Muscle layer of colon (tissue), 2 donors: ENCODE measurements at regions not wholly inside any gene's neighbourhood (a gene's known extent, or its start where the extent isn't known, plus 50 kb on each side); places are given as distances from the start of the nearest gene placed in this dataset.
A peak's percentile ranks its signal among the peaks of the same experiment; 100 is the strongest.

Experiments
- H3K27ac ChIP-seq: one replicate; pipeline ENCODE4 v1.7.0; 2013; ENCODE audit warnings: low read depth, mild to moderate bottlenecking, low read length, moderate library complexity
- H3K27me3 ChIP-seq, 2 donors: one replicate each; pipeline ENCODE4 v1.7.0; 2013; ENCODE audit warnings: low read length in 2 of 2, mild to moderate bottlenecking in 2 of 2; ENCODE audit not compliant: insufficient read depth in 2 of 2, control insufficient read depth in 1 of 2
- H3K36me3 ChIP-seq: one replicate; pipeline ENCODE4 v1.7.0; 2013; ENCODE audit warnings: mild to moderate bottlenecking, low read length; ENCODE audit not compliant: insufficient read depth
- H3K4me1 ChIP-seq: one replicate; pipeline ENCODE4 v1.7.0; 2013; ENCODE audit warnings: mild to moderate bottlenecking, low read length; ENCODE audit not compliant: insufficient read depth
- H3K4me3 ChIP-seq, 2 donors: one replicate each; pipeline ENCODE4 v1.7.0; 2013; ENCODE audit warnings: low read length in 2 of 2, low read depth in 1 of 2, mild to moderate bottlenecking in 1 of 2, moderate library complexity in 1 of 2
- H3K9ac ChIP-seq: one replicate; pipeline ENCODE4 v1.7.0; 2013; ENCODE audit warnings: low read length
- H3K9me3 ChIP-seq: one replicate; pipeline ENCODE4 v1.7.0; 2013; ENCODE audit warnings: mild to moderate bottlenecking, low read length
- donor health status: abdominal sarcoma.
- donor health status: Adenocarcinoma of cecum.

DNA sequence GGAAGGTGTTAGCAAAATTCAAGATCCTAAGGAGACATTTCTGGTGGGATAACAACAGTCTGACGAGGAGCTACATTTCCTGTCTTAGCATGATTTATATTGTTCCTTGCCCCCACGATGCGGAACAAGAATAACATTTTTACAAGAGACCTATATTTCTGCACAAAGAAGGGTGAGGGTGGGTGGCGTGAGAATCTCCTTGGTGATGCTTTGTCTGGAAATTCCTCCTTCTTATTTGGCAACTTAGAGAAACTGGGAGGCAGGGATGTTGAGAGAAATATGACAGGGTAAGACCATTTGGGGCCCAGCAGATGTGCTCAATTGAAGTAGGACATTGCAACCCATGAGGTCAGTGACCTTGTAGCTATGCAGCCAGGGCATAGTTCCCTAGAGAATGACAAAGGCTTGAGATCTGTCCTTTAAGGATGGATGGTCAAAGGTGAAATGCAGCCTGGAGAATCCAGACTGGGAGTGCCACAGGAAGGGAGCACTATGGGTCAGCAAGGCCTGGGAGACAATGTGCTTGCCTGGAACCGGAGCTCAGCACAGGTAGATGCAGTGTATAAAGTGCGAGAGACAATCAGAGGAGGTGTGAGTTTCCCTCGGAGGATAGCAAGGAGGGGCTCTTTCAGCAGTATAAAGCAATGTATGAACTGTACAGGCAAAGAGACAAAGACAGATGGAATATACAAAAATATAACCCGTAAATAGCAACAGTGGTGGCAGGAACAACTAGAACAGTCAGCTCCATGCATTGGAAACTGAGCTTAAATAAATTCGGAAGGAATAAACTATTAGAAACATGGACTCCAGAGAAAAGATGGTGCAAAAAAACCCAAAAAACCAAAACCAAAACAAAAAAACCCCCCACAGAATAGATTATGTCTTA lies 317.6 kb upstream of the TBL1XR1 start:
- Histone ChIP-seq H3K4me3 (no peak overlapping the region), H3K9ac (no peak overlapping the region), H3K36me3 (no peaks in the 10 kb centered on the region), H3K27ac (peak overlapping the region; percentile 38), H3K4me1 (peaks cover 46% of the 10 kb centered on the region), H3K9me3 (no peaks in the 10 kb centered on the region), H3K27me3 (no peaks in the 10 kb centered on the region)

- H3K36me3 ChIP-seq = no peaks in the 10 kb centered on the region
- no peak overlapping the region for H3K27ac ChIP-seq
- no peaks in the 10 kb centered on the region for H3K9me3 ChIP-seq
- no peak overlapping the region for H3K4me3 ChIP-seq
- H3K27me3 ChIP-seq = no peaks in the 10 kb centered on the region
- no peak overlapping the region for H3K9ac ChIP-seq
- H3K4me1 ChIP-seq = peaks cover 46% of the 10 kb centered on the region
Measured at GRCh38 chr3:177515786-177516157, 318.5 kb upstream of the TBL1XR1 start.

- no peaks in the 10 kb centered on the region for H3K9me3 ChIP-seq
- H3K27me3 ChIP-seq = no peaks in the 10 kb centered on the region
- H3K36me3 ChIP-seq = no peaks in the 10 kb centered on the region
- H3K4me3 ChIP-seq = no peak overlapping the region
- no peak overlapping the region for H3K9ac ChIP-seq
- no peak overlapping the region for H3K27ac ChIP-seq
- peaks cover 46% of the 10 kb centered on the region for H3K4me1 ChIP-seq
Measured at GRCh38 chr3:177516158-177517011, 319.1 kb upstream of the TBL1XR1 start.

DNA sequence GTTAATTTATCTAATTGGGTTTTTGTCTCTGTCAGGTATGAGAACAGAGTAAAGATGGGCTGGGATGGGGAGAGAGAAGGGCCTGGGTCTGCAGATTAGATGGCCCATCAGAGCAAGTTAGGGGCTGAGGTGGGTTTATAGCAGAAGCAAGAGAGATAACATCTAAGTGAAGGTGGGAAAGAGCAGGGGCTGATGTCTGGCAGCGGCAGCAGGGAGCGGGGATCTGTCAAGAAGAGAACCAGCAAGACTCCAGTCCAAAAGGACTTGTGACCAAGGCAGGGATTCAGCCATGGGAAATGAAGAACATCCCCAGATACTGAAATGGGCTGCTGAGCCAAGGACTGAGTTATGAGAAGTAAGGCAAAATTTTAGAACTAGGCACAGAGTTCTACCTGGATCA lies 320.6 kb upstream of the TBL1XR1 start:
- H3K27me3 ChIP-seq = no peaks in the 10 kb centered on the region
- H3K9ac ChIP-seq = no peak overlapping the region
- no peak overlapping the region for H3K4me3 ChIP-seq
- H3K9me3 ChIP-seq = no peaks in the 10 kb centered on the region
- no peaks in the 10 kb centered on the region for H3K36me3 ChIP-seq
- H3K27ac ChIP-seq = no peak overlapping the region
- peaks cover 45% of the 10 kb centered on the region for H3K4me1 ChIP-seq

DNA sequence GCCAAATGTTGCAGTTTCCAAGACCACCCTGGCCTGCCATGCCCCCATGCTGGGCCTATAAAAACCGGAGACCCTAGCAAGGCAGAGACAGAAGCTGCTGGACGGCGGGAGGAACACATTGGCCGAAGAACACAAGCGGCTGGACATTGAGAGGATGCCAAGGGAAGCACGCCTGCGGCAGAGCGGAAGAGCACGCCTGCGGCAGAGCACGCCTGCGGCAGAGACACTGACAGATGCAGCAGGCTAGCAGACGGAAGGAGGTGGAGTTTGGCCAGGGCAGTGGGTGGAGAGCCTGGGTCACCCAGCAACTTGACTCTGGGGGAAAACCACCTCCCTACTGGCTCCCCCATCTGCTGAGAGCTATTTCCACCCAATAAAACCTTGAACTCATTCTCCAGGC lies 322.3 kb upstream of the TBL1XR1 start:
- Histone ChIP-seq H3K9me3 (no peaks in the 10 kb centered on the region), H3K4me3 (no peak overlapping the region), H3K9ac (no peak overlapping the region)

DNA sequence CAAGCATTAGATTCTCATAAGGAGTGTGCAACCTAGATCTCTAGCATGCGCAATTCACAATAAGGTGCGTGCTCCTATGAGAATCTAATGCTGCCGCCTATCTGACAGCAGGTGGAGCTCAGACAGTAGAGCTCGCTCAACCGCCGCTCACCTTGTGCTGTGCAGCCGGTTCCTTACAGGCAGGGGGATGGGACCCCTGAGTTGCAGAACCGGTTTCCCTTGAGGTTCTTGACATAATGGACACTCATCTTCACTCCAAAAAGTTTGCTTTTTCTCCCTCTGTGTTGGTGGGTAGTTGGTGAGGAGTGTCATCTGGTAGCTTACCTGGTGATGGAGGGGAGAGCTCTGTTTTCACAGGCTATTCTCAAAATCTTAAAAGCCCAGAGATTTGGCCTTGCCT lies 324.0 kb upstream of the TBL1XR1 start:
- Histone ChIP-seq H3K27me3 (no peaks in the 10 kb centered on the region), H3K4me1 (peaks cover 17% of the 10 kb centered on the region), H3K9ac (no peak overlapping the region), H3K36me3 (no peaks in the 10 kb centered on the region), H3K27ac (no peak overlapping the region), H3K9me3 (no peaks in the 10 kb centered on the region), H3K4me3 (no peak overlapping the region)

More for the DNA sequence above, 322.3 kb upstream of the TBL1XR1 start:
- no peaks in the 10 kb centered on the region for H3K27me3 ChIP-seq
- peaks cover 29% of the 10 kb centered on the region for H3K4me1 ChIP-seq
- no peaks in the 10 kb centered on the region for H3K36me3 ChIP-seq
- no peak overlapping the region for H3K27ac ChIP-seq

DNA sequence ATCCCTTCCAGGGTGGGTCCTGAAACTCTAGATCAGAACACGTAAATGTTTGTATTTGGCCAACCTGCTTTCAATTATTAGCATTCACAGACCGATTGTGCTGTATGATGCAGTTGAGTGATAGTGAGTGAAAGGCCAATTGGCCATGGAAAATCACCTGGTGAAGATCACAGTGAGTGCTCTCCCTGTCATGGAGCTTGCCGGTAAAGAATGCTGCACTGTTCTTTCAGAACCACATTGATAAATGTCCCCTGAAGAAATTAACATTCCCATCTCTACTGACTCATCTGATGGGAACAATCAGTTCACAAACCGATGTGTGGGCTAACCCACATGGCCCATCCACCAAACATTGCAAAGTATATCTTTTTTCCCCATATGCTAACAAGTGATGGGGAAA lies 324.8 kb upstream of the TBL1XR1 start:
- peaks cover 15% of the 10 kb centered on the region for H3K4me1 ChIP-seq
- H3K9me3 ChIP-seq = no peaks in the 10 kb centered on the region
- no peaks in the 10 kb centered on the region for H3K27me3 ChIP-seq
- H3K27ac ChIP-seq = no peak overlapping the region
- H3K36me3 ChIP-seq = no peaks in the 10 kb centered on the region
- H3K9ac ChIP-seq = no peak overlapping the region
- H3K4me3 ChIP-seq = no peak overlapping the region

DNA sequence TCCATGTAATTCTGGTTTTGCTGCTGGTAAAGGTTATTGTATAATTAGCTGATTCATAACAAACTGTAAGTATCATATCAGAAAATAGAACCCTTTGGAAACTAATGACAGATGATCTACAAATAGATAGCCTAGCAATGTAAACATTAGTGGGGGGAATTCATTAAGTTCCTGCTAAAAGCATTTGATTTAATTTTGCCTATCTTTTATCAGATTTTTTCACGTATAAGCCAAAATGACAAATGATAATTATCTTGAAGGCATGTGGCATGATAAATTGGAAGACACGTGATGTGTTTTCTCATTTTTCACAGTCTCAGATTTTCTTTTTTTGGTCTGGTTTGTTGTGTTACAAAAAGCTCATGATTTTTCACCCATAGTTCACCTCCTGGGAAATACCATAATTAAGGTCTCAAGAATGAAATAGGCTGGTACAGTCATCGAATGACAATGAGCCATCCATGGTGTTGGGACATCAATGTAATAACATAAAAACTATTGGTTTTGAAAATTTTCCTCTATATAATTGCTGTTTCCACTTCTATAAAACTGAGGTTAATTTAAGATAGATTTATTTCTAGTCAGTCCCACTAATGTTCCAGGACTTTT lies 325.9 kb upstream of the TBL1XR1 start:
- no peak overlapping the region for H3K9ac ChIP-seq
- H3K27ac ChIP-seq = no peak overlapping the region
- H3K9me3 ChIP-seq = peaks cover 3% of the 10 kb centered on the region
- no peak overlapping the region for H3K4me3 ChIP-seq
- no peaks in the 10 kb centered on the region for H3K27me3 ChIP-seq
- peaks cover 19% of the 10 kb centered on the region for H3K4me1 ChIP-seq
- H3K36me3 ChIP-seq = no peaks in the 10 kb centered on the region

- no peak overlapping the region for H3K27ac ChIP-seq
- H3K4me1 ChIP-seq = peaks cover 19% of the 10 kb centered on the region
- H3K9ac ChIP-seq = no peak overlapping the region
- H3K36me3 ChIP-seq = no peaks in the 10 kb centered on the region
- H3K9me3 ChIP-seq = peaks cover 3% of the 10 kb centered on the region
- H3K4me3 ChIP-seq = no peak overlapping the region
- H3K27me3 ChIP-seq = no peaks in the 10 kb centered on the region
Measured at GRCh38 chr3:177523872-177524438, 326.7 kb upstream of the TBL1XR1 start.

DNA sequence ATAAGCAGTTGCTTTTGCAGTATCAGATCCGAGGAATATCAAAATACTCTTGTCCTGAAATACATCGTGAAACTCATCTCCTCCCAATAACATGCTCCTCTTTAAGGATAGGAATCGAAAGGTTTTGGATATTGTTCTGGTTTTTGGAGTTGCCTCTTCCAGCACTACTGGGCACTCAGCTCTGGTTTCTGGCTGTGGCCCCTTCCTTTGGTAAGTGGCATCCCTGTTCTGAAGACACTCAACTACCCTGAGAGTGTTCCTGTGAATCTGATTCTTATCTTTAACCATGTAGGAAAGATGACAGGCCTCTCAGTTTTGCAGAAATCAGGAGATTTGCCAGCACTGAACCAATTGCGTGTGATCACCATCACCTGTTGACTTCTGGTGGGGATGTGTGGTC lies 327.5 kb upstream of the TBL1XR1 start:
- no peaks in the 10 kb centered on the region for H3K36me3 ChIP-seq
- no peak overlapping the region for H3K27ac ChIP-seq

DNA sequence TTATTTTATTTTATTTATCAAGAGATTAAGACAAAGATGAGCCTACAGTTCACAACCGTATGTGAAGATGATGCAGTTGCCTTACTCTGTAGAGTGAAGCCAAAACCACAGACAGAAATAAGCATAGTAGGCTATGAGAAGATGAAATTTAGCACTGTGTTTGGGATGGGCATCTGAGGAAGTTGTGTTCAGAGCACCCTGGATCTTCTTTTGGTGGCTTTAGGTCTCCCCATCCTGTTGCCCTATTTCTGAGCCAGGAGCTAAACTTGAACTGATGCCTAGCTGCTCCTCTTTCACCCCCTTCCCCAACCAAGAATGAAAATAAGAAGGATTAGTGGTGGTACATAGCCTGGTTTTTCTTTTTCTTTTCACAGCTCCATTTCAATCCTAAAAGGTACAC lies 328.1 kb upstream of the TBL1XR1 start:
- H3K27me3 ChIP-seq = no peaks in the 10 kb centered on the region
- H3K27ac ChIP-seq = no peak overlapping the region
- peaks cover 3% of the 10 kb centered on the region for H3K9me3 ChIP-seq
- H3K36me3 ChIP-seq = no peaks in the 10 kb centered on the region
- H3K4me1 ChIP-seq = peaks cover 23% of the 10 kb centered on the region
- no peak overlapping the region for H3K4me3 ChIP-seq
- H3K9ac ChIP-seq = no peak overlapping the region

More for the DNA sequence above, 327.5 kb upstream of the TBL1XR1 start:
- Histone ChIP-seq H3K9ac (no peak overlapping the region), H3K9me3 (peaks cover 3% of the 10 kb centered on the region), H3K27me3 (no peaks in the 10 kb centered on the region), H3K4me3 (no peak overlapping the region), H3K4me1 (peaks cover 23% of the 10 kb centered on the region)
